HCT116 (cell line): ENCODE measurements at regions not wholly inside any gene's neighbourhood (a gene's known extent, or its start where the extent isn't known, plus 50 kb on each side); places are given as distances from the start of the nearest gene placed in this dataset.

Experiments used
- ATAC-seq: fragments of 200-7000 bp; cut with Tn5 transposase; 2 replicates; pipeline ENCODE4 v1.9.1; 2020; ENCODE audit warnings: mild to moderate bottlenecking, moderate library complexity
- BruUV-seq: library from RNA; stranded (reverse); fragments of 400-500 nt; replicated peaks from 2 replicates; lab custom pipeline; 2021; lab: Mats Ljungman, UMichigan
- CTCF ChIA-PET: fragments of 300-600 bp; sonication (Branson Sonifier 250); formaldehyde crosslinking; loops from one replicate; lab custom pipeline; 2021; ENCODE audit warnings: antibody characterized with exemption; lab: Charles Lee
- POLR2A ChIA-PET: fragments of 300-600, 350-600 bp; sonication (Branson Sonifier 250); formaldehyde crosslinking; loops from one replicate; lab custom pipeline; 2021; ENCODE audit warnings: antibody characterized with exemption; lab: Charles Lee
- RAD21 ChIA-PET, 2 experiments: fragments of 300-600 bp; sonication (Branson Sonifier 250); formaldehyde crosslinking; loops; one replicate each; lab custom pipeline; 2023; ENCODE audit warnings: low total read pairs in 2 of 2; ENCODE audit not compliant: uncharacterized antibody in 2 of 2, unreplicated experiment in 2 of 2, low non-redundant PET in 1 of 2; lab: Charles Lee
- DNase-seq: peaks from one replicate; pipeline ENCODE4 v3.0.0-alpha.2; 2010; ENCODE audit warnings: low read depth, low spot score
- H2AFZ ChIP-seq: fragments of 200-600 bp; shearing (Covaris generic), sonication (generic); 2 replicates; pipeline ENCODE4 v1.6.1; 2017; ENCODE audit warnings: low read depth, mixed run types, mixed read lengths, antibody characterized with exemption, low read length; ENCODE audit not compliant: poor library complexity, severe bottlenecking
- H3K27ac ChIP-seq: 2 replicates; pipeline ENCODE4 v1.5.1; 2012; ENCODE audit warnings: low read depth, low read length
- H3K27me3 ChIP-seq: fragments of 200-600 bp; sonication (generic); 2 replicates; pipeline ENCODE4 v1.6.1; 2016; ENCODE audit warnings: mixed run types, low read length, mixed read lengths; ENCODE audit not compliant: insufficient read depth
- H3K36me3 ChIP-seq, 2 experiments: fragments of 200-500 bp in 1 of 2; fragments of 200-600 bp in 1 of 2; sonication (Bioruptor generic) in 1 of 2; sonication (generic) in 1 of 2; 2 replicates each; pipeline versions ENCODE4 v1.5.1 to v1.6.1; 2014 to 2016; ENCODE audit warnings: low read length in 2 of 2, inconsistent platforms in 1 of 2, mixed read lengths in 1 of 2, mixed run types in 1 of 2; ENCODE audit not compliant: insufficient read depth in 2 of 2, control insufficient read depth in 1 of 2
- H3K4me1 ChIP-seq, 2 experiments: fragments of 200-600 bp in 1 of 2; sonication (generic) in 1 of 2; 2 replicates each; pipeline versions ENCODE4 v1.5.1 to v1.6.1; 2012 to 2017; ENCODE audit warnings: low read length in 2 of 2, inconsistent platforms in 1 of 2, mild to moderate bottlenecking in 1 of 2, mixed read lengths in 1 of 2, mixed run types in 1 of 2, moderate library complexity in 1 of 2; ENCODE audit not compliant: insufficient read depth in 2 of 2, control insufficient read depth in 1 of 2
- H3K4me2 ChIP-seq: fragments of 200-600 bp; sonication (generic); 2 replicates; pipeline ENCODE4 v1.6.1; 2017; ENCODE audit warnings: mixed run types, low read length, mixed read lengths
- H3K4me3 ChIP-seq, 2 experiments: fragments of 200-600 bp in 1 of 2; sonication (generic) in 1 of 2; replicated peaks in 1 of 2; 2 replicates each; pipeline ENCODE4 v1.5.1; 2011 to 2016; ENCODE audit warnings: low read length in 2 of 2, control low read depth in 1 of 2, low read depth in 1 of 2, mild to moderate bottlenecking in 1 of 2, mixed read lengths in 1 of 2, mixed run types in 1 of 2
- H3K79me2 ChIP-seq: fragments of 200-600 bp; sonication (generic); 2 replicates; pipeline ENCODE4 v1.6.1; 2017; ENCODE audit warnings: mild to moderate bottlenecking, mixed run types, low read length, moderate library complexity, mixed read lengths; ENCODE audit not compliant: insufficient read depth
- H3K9ac ChIP-seq: fragments of 200-600 bp; sonication (generic); 2 replicates; pipeline ENCODE4 v1.6.1; 2016; ENCODE audit warnings: low read length, mixed read lengths
- H3K9me2 ChIP-seq: fragments of 200-600 bp; sonication (generic), shearing (Covaris generic); 2 replicates; pipeline ENCODE4 v1.6.1; 2017; ENCODE audit warnings: mixed run types, mild to moderate bottlenecking, moderate library complexity; ENCODE audit not compliant: insufficient read depth
- H3K9me3 ChIP-seq, 2 experiments: fragments of 200-500 bp in 1 of 2; fragments of 200-600 bp in 1 of 2; sonication (Bioruptor generic) in 1 of 2; sonication (generic) in 1 of 2; 2 replicates each; pipeline ENCODE4 v1.6.1; 2014 to 2017; ENCODE audit warnings: low read length in 2 of 2, mixed read lengths in 2 of 2, inconsistent platforms in 1 of 2, low read depth in 1 of 2, mild to moderate bottlenecking in 1 of 2, mixed run types in 1 of 2, moderate library complexity in 1 of 2; ENCODE audit not compliant: control insufficient read depth in 1 of 2, insufficient read depth in 1 of 2
- H4K20me1 ChIP-seq: fragments of 200-600 bp; sonication (generic), shearing (Covaris generic); 2 replicates; pipeline ENCODE4 v1.6.1; 2017; ENCODE audit warnings: mixed run types, mild to moderate bottlenecking, moderate library complexity; ENCODE audit not compliant: insufficient read depth
- CEBPB ChIP-seq: IDR thresholded peaks from 2 replicates; pipeline ENCODE4 v1.6.1; 2012; ENCODE audit warnings: low read depth
- EGR1 ChIP-seq: IDR thresholded peaks from 2 replicates; pipeline ENCODE4 v1.6.1; 2012; ENCODE audit warnings: low read depth
- ELF1 ChIP-seq: IDR thresholded peaks from 2 replicates; pipeline ENCODE4 v1.6.1; 2012; ENCODE audit warnings: low read depth, borderline replicate concordance
- POLR2A ChIP-seq: IDR thresholded peaks from 2 replicates; pipeline ENCODE4 v1.7.0; 2011; ENCODE audit warnings: borderline replicate concordance; ENCODE audit not compliant: insufficient read depth, insufficient read length; ENCODE audit errors: extremely low read depth
- RAD21 ChIP-seq: IDR thresholded peaks from 2 replicates; pipeline ENCODE4 v1.6.1; 2012; ENCODE audit warnings: low read depth, mild to moderate bottlenecking
- SIN3A ChIP-seq: IDR thresholded peaks from 2 replicates; pipeline ENCODE4 v1.6.1; 2012; ENCODE audit warnings: low read depth
- SP1 ChIP-seq: IDR thresholded peaks from 2 replicates; pipeline ENCODE4 v1.6.1; 2012; ENCODE audit warnings: low read depth
- SRF ChIP-seq: IDR thresholded peaks from 2 replicates; pipeline ENCODE4 v1.6.1; 2012; ENCODE audit warnings: low read depth
- TCF7L2 ChIP-seq: IDR thresholded peaks from 2 replicates; pipeline ENCODE4 v1.7.0; 2011; ENCODE audit warnings: borderline replicate concordance, inconsistent platforms; ENCODE audit not compliant: insufficient read depth, insufficient read length; ENCODE audit errors: extremely low read depth
- ZFX ChIP-seq: fragments of 450-650 bp; IDR thresholded peaks from 2 replicates; pipeline ENCODE4 v1.6.1; 2017
- ZNF274 ChIP-seq: fragments of 200-500 bp; sonication (Bioruptor generic); IDR thresholded peaks from 2 replicates; pipeline ENCODE4 v1.6.1; 2014; ENCODE audit warnings: mild to moderate bottlenecking, low read depth, low read length, inconsistent platforms
- intact Hi-C: fragments of 100-400 bp; cut with micrococcal nuclease; formaldehyde crosslinking; loops from 2 replicates; pipeline ENCODE4 v1.10.0; 2022
- TF ChIP-seq, protein P1 (sequence below), 3 experiments: fragments of 200-600 bp in 1 of 3; sonication (generic) in 1 of 3; IDR thresholded peaks in 2 of 3; conservative IDR thresholded peaks in 1 of 3; 2 replicates each; pipeline ENCODE4 v1.5.1; 2012 to 2017; ENCODE audit warnings: low read depth in 2 of 3, low read length in 2 of 3, antibody characterized with exemption in 1 of 3, borderline replicate concordance in 1 of 3, control low read depth in 1 of 3, mild to moderate bottlenecking in 1 of 3, mixed read lengths in 1 of 3, mixed run types in 1 of 3, moderate library complexity in 1 of 3; ENCODE audit not compliant: insufficient read depth in 1 of 3
- TF ChIP-seq, protein P2 (sequence below): IDR thresholded peaks from 2 replicates; pipeline ENCODE4 v1.6.1; 2012; ENCODE audit warnings: low read depth
- TF ChIP-seq, protein P3 (sequence below): IDR thresholded peaks from 2 replicates; pipeline ENCODE4 v1.6.1; 2011; ENCODE audit warnings: mild to moderate bottlenecking, low read length, moderate library complexity; ENCODE audit not compliant: insufficient replicate concordance; ENCODE audit errors: extremely low read depth

DNA sequence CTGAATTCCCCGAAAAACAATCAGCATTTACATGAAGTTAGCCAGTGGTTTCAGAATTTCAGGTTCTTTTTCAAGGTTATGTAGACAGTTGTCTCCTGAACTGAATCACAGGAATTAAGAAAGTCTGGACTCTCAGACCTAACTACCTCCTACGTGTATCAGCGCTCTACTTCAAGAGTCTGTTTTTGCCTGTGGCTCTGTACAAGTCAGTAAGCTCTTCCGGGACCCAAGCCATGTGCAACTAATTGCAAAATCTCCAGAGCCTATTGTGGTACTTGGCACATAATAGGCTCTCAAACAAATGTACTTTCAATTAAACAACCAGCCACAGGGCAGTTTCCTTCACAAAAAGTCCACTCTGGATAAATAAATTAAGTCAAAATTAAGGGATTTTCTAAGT lies 414.2 kb downstream of the PDCD6IP start:
- ChIA-PET CTCF (no interaction called here), RAD21 (no interaction called here), POLR2A (no interaction called here)
- no peaks in the 10 kb centered on the region for H3K4me1 ChIP-seq
- no peaks in the 10 kb centered on the region for H3K79me2 ChIP-seq
- 0 out of 2 replicates have a peak, but pooled peaks cover 13% of the 10 kb centered on the region for H3K27me3 ChIP-seq
- H2AFZ ChIP-seq = no peak overlapping the region
- DNase-seq = no peak
- H3K4me3 ChIP-seq = no peak overlapping the region
- TF ChIP-seq SIN3A (no peak), ZFX (no peak), SRF (no peak), SP1 (no peak), CEBPB (no peak), RAD21 (no peak), EGR1 (no peak), ELF1 (no peak), POLR2A (no peak), TCF7L2 (no peak), ZNF274 (no peak)
- TF ChIP-seq, protein P1, sequence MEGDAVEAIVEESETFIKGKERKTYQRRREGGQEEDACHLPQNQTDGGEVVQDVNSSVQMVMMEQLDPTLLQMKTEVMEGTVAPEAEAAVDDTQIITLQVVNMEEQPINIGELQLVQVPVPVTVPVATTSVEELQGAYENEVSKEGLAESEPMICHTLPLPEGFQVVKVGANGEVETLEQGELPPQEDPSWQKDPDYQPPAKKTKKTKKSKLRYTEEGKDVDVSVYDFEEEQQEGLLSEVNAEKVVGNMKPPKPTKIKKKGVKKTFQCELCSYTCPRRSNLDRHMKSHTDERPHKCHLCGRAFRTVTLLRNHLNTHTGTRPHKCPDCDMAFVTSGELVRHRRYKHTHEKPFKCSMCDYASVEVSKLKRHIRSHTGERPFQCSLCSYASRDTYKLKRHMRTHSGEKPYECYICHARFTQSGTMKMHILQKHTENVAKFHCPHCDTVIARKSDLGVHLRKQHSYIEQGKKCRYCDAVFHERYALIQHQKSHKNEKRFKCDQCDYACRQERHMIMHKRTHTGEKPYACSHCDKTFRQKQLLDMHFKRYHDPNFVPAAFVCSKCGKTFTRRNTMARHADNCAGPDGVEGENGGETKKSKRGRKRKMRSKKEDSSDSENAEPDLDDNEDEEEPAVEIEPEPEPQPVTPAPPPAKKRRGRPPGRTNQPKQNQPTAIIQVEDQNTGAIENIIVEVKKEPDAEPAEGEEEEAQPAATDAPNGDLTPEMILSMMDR (IDR thresholded peaks at IDR 0.05 in 2 of 3, conservative IDR thresholded peaks at IDR 0.05 in 1 of 3; ENCODE audit: borderline replicate concordance in 1 of 3, insufficient read depth in 1 of 3, low read depth in 2 of 3, low read length in 2 of 3) = no peak
- TF ChIP-seq, protein P2, sequence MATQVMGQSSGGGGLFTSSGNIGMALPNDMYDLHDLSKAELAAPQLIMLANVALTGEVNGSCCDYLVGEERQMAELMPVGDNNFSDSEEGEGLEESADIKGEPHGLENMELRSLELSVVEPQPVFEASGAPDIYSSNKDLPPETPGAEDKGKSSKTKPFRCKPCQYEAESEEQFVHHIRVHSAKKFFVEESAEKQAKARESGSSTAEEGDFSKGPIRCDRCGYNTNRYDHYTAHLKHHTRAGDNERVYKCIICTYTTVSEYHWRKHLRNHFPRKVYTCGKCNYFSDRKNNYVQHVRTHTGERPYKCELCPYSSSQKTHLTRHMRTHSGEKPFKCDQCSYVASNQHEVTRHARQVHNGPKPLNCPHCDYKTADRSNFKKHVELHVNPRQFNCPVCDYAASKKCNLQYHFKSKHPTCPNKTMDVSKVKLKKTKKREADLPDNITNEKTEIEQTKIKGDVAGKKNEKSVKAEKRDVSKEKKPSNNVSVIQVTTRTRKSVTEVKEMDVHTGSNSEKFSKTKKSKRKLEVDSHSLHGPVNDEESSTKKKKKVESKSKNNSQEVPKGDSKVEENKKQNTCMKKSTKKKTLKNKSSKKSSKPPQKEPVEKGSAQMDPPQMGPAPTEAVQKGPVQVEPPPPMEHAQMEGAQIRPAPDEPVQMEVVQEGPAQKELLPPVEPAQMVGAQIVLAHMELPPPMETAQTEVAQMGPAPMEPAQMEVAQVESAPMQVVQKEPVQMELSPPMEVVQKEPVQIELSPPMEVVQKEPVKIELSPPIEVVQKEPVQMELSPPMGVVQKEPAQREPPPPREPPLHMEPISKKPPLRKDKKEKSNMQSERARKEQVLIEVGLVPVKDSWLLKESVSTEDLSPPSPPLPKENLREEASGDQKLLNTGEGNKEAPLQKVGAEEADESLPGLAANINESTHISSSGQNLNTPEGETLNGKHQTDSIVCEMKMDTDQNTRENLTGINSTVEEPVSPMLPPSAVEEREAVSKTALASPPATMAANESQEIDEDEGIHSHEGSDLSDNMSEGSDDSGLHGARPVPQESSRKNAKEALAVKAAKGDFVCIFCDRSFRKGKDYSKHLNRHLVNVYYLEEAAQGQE = no peak
- TF ChIP-seq, protein P3, sequence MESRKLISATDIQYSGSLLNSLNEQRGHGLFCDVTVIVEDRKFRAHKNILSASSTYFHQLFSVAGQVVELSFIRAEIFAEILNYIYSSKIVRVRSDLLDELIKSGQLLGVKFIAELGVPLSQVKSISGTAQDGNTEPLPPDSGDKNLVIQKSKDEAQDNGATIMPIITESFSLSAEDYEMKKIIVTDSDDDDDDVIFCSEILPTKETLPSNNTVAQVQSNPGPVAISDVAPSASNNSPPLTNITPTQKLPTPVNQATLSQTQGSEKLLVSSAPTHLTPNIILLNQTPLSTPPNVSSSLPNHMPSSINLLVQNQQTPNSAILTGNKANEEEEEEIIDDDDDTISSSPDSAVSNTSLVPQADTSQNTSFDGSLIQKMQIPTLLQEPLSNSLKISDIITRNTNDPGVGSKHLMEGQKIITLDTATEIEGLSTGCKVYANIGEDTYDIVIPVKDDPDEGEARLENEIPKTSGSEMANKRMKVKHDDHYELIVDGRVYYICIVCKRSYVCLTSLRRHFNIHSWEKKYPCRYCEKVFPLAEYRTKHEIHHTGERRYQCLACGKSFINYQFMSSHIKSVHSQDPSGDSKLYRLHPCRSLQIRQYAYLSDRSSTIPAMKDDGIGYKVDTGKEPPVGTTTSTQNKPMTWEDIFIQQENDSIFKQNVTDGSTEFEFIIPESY = no peak
- H3K9me3 ChIP-seq = no peaks in the 10 kb centered on the region
- no peak overlapping the region for H3K9ac ChIP-seq
- no peak for ATAC-seq
- BruUV-seq = no TSS peak
- H3K4me2 ChIP-seq = no peak overlapping the region
- no peaks in the 10 kb centered on the region for H3K36me3 ChIP-seq
- intact Hi-C loops = no loop called here
- no peaks in the 10 kb centered on the region for H4K20me1 ChIP-seq
- no peak overlapping the region for H3K27ac ChIP-seq
- no peaks in the 10 kb centered on the region for H3K9me2 ChIP-seq
